ENCODE measurements at regions not wholly inside any gene's neighbourhood (a gene's known extent, or its start where the extent isn't known, plus 50 kb on each side); places are given as distances from the start of the nearest gene placed in this dataset.
"Not testable (repeated sequence)": the region's sequence is repeated elsewhere in the genome, so short reads cannot be mapped to it uniquely, and the experiment has no call there.

- Histone ChIP-seq H3K36me3 (no peaks in the 10 kb centered on the region), H3K27me3 (no peaks in the 10 kb centered on the region), H3K4me3 (no peak overlapping the region), H3K27ac (no peak overlapping the region), H3K4me1 (peaks cover 0 to 4% (median 0%) of the 10 kb centered on the region in 9 donors), H3K9me3 (peaks cover 0 to 3% (median 0%) of the 10 kb centered on the region in 11 donors)
- 87 to 88% methylated on average over 7 of the region's 7 CpGs for WGBS, 2 donors
- DNase-seq (no peak), ATAC-seq (no peak)
- intact Hi-C loops (cut with DNase I) = no loop called here
- TF ChIP-seq CTCF (IDR thresholded peaks at IDR 0.05) = no peak
Observed at GRCh38 chr4:188783606-188784160, 644.4 kb downstream of the TRIML1 start.

- H3K27ac ChIP-seq; intact Hi-C loops (cut with DNase I); H3K4me1 ChIP-seq; H3K4me3 ChIP-seq; DNase-seq; ATAC-seq; H3K36me3 ChIP-seq; H3K27me3 ChIP-seq: not testable (repeated sequence)
- 94 to 95% methylated on average over 46 of the region's 46 CpGs for WGBS, 2 donors
- peaks cover 0 to 13% (median 5%) of the 10 kb centered on the region in 11 donors for H3K9me3 ChIP-seq
Observed at GRCh38 chr4:188796600-188796999, 657.4 kb downstream of the TRIML1 start.

- H3K27ac ChIP-seq; H3K4me1 ChIP-seq; intact Hi-C loops (cut with DNase I); DNase-seq; H3K27me3 ChIP-seq; ATAC-seq; H3K4me3 ChIP-seq; H3K36me3 ChIP-seq: not testable (repeated sequence)
- H3K9me3 ChIP-seq = peaks cover 0 to 13% (median 5%) of the 10 kb centered on the region in 11 donors
- WGBS, 2 donors = 96 to 97% methylated on average over 26 to 32 of the region's 32 CpGs
Observed at GRCh38 chr4:188797011-188797410, 657.8 kb downstream of the TRIML1 start.

GRCh38 chr4:188804861-188805260 is 665.6 kb downstream of the TRIML1 start:
- intact Hi-C loops (cut with DNase I) = no loop called here
- 77 to 78% methylated on average over 4 of the region's 4 CpGs for WGBS, 2 donors
- Histone ChIP-seq H3K4me3 (no peak overlapping the region), H3K9me3 (no peaks in the 10 kb centered on the region), H3K4me1 (peaks cover 0 to 3% (median 0%) of the 10 kb centered on the region in 9 donors), H3K27me3 (no peaks in the 10 kb centered on the region), H3K27ac (no peak overlapping the region), H3K36me3 (no peaks in the 10 kb centered on the region)
- DNase-seq = no peak
- no peak for ATAC-seq
- no peak for TF ChIP-seq CTCF (IDR thresholded peaks at IDR 0.05)

- no peak overlapping the region for H3K4me3 ChIP-seq
- peaks cover 0 to 3% (median 0%) of the 10 kb centered on the region in 9 donors for H3K4me1 ChIP-seq
- H3K27ac ChIP-seq = no peak overlapping the region
- H3K36me3 ChIP-seq = no peaks in the 10 kb centered on the region
- TF ChIP-seq CTCF (IDR thresholded peaks at IDR 0.05) = no peak
- no peaks in the 10 kb centered on the region for H3K27me3 ChIP-seq
- WGBS, 2 donors = 92 to 96% methylated on average over 1 of the region's 1 CpG
- H3K9me3 ChIP-seq = peaks cover 0 to 20% (median 4%) of the 10 kb centered on the region in 11 donors
- DNase-seq (no peak), ATAC-seq (no peak)
- intact Hi-C loops (cut with DNase I) = no loop called here
Observed at GRCh38 chr4:188811121-188811520, 671.9 kb downstream of the TRIML1 start.
